ENCODE measurements at regions not wholly inside any gene's neighbourhood (a gene's known extent, or its start where the extent isn't known, plus 50 kb on each side); places are given as distances from the start of the nearest gene placed in this dataset.

DNA sequence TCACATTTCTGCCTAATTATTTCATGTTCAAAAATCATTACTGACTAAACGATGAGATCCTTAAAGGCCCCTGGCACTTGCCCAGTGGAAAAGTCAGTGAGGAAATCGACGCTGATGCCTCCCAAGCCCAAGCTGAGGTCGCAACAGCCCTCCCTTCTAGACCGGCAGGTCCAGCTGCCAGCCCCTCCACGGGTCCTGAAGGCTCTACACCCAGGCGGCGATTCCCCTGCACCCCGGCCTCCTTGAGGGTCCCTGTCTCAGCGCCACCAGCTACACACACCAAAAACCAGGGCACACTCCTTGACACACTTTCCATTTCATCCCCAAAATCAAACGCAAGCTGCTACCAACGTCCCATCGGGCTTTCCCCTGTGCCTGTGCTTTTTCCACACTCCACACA, 200.1 kb upstream of the RNF32 start:
- TF ChIP-seq, protein P1, sequence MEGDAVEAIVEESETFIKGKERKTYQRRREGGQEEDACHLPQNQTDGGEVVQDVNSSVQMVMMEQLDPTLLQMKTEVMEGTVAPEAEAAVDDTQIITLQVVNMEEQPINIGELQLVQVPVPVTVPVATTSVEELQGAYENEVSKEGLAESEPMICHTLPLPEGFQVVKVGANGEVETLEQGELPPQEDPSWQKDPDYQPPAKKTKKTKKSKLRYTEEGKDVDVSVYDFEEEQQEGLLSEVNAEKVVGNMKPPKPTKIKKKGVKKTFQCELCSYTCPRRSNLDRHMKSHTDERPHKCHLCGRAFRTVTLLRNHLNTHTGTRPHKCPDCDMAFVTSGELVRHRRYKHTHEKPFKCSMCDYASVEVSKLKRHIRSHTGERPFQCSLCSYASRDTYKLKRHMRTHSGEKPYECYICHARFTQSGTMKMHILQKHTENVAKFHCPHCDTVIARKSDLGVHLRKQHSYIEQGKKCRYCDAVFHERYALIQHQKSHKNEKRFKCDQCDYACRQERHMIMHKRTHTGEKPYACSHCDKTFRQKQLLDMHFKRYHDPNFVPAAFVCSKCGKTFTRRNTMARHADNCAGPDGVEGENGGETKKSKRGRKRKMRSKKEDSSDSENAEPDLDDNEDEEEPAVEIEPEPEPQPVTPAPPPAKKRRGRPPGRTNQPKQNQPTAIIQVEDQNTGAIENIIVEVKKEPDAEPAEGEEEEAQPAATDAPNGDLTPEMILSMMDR (IDR thresholded peaks at IDR 0.05; ENCODE audit: control extremely low read depth, extremely low read depth, low read depth, missing control alignments) = no peak
- ChIA-PET CTCF (no interaction called here), POLR2A (no interaction called here)
- no peak for DNase-seq (ENCODE audit: extremely low spot score)

- no peak for DNase-seq (ENCODE audit: extremely low spot score)
- POLR2A ChIA-PET = no interaction called here
- CTCF ChIA-PET = no interaction called here
- TF ChIP-seq, protein P1 (IDR thresholded peaks at IDR 0.05; ENCODE audit: control extremely low read depth, extremely low read depth, low read depth, missing control alignments) = no peak
These were observed 202.6 kb upstream of the RNF32 start for GRCh38 chr7:156438011-156438410.

GRCh38 chr7:156437021-156437614, 203.5 kb upstream of the RNF32 start:
- ChIA-PET CTCF (no interaction called here), POLR2A (no interaction called here)
- DNase-seq (ENCODE audit: extremely low spot score) = no peak
- TF ChIP-seq, protein P1 (IDR thresholded peaks at IDR 0.05; ENCODE audit: control extremely low read depth, extremely low read depth, low read depth, missing control alignments) = no peak

DNA sequence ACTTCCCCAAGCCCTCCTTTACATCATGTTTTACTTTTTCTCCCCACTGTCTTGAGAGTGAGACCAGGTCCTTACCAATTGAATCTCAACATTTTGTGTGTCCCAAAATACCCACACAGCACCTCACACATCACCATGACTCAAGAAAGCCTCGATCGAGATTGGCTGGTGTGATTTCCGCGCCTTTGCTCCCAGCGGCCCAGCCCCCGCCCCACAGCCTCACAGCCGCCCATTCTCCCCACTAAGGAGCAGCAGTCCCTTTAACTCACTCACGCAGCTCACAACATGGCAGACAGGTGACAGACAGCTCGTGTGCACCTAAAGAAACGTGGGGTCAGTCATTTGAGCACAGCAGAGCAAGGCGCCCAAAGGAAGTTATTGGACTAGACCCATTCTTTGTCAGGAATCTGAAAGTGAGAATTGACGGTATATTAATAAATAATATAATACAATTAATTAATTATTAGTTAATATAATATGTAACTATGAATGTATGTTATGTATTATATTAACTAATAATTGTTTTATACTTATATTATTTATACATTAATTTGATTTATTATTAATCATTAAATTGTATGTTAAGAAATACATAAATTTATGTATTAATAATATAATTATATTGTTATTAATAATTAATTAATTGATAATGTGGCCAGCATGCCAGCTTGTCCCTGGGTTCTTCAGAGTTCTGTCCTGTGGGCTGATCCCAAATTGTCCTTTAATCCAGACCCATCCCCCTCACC, 204.9 kb upstream of the RNF32 start:
- DNase-seq (ENCODE audit: extremely low spot score) = no peak
- ChIA-PET POLR2A (no interaction called here), CTCF (no interaction called here)
- TF ChIP-seq, protein P1 (IDR thresholded peaks at IDR 0.05; ENCODE audit: control extremely low read depth, extremely low read depth, low read depth, missing control alignments) = no peak

GRCh38 chr7:156434706-156435105, 205.9 kb upstream of the RNF32 start:
- CTCF ChIA-PET = interaction anchor here (1.1 kb wide), 1 partner anchor 9 kb away, joined by 3 read pairs; no protein-coding TSS in a partner anchor
- TF ChIP-seq, protein P1 (IDR thresholded peaks at IDR 0.05; ENCODE audit: control extremely low read depth, extremely low read depth, low read depth, missing control alignments) = no peak
- no peak for DNase-seq (ENCODE audit: extremely low spot score)
- POLR2A ChIA-PET = no interaction called here

DNA sequence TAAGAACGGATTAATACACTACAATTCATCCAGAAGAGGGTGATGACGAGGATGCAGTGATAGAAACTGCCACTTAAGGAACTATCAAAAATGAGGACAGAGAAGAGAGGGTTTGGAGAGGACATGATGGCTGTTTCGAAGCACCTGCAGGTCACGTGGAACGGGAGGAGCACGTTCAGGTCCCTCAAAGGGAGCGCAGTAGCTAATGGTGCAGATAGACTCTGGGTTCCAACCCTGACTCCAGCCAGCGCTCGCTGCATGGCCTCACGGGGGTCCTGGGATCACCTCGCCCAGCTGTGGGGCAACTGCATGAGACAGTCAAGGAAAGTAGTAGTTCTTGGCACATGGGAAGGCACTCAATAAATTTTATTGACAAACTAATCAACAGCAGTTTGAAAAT, 208.6 kb upstream of the RNF32 start:
- no peak for DNase-seq (ENCODE audit: extremely low spot score)
- ChIA-PET POLR2A (no interaction called here), CTCF (interaction anchor here (1.6 kb wide), 1 partner anchor 10 kb away, joined by 3 read pairs; no protein-coding TSS in a partner anchor)
- TF ChIP-seq, protein P1 (IDR thresholded peaks at IDR 0.05; ENCODE audit: control extremely low read depth, extremely low read depth, low read depth, missing control alignments) = no peak
